Type B pancreatic cell (in vitro differentiated cells): ENCODE measurements at regions not wholly inside any gene's neighbourhood (a gene's known extent, or its start where the extent isn't known, plus 50 kb on each side); places are given as distances from the start of the nearest gene placed in this dataset.

Experiments
- DNase-seq: peaks from one replicate; pipeline ENCODE4 v3.0.0; 2021; ENCODE audit warnings: mixed read lengths; ENCODE audit not compliant: unreplicated experiment; ENCODE audit errors: extremely low spot score
- H3K27ac Mint-ChIP-seq: 2 replicates; pipeline ENCODE4 v1.8.0; 2021; ENCODE audit warnings: mild to moderate bottlenecking, mixed read lengths
- H3K27me3 Mint-ChIP-seq: 2 replicates; pipeline ENCODE4 v1.8.0; 2021; ENCODE audit warnings: mixed read lengths
- H3K36me3 Mint-ChIP-seq: 2 replicates; pipeline ENCODE4 v1.8.0; 2021; ENCODE audit warnings: mixed read lengths
- H3K4me1 Mint-ChIP-seq: one replicate; pipeline ENCODE4 v1.8.0; 2021; ENCODE audit warnings: mixed read lengths; ENCODE audit not compliant: unreplicated experiment
- H3K4me3 Mint-ChIP-seq: 2 replicates; pipeline ENCODE4 v1.8.0; 2021; ENCODE audit warnings: mild to moderate bottlenecking, mixed read lengths
- H3K9me3 Mint-ChIP-seq: 2 replicates; pipeline ENCODE4 v1.8.0; 2021; ENCODE audit warnings: mixed read lengths
- TF ChIP-seq, protein P1 (sequence below): fragments of 200-600 bp; sonication (generic); conservative IDR thresholded peaks from 2 replicates; pipeline ENCODE4 v1.5.0; 2021; ENCODE audit warnings: antibody characterized with exemption, mild to moderate bottlenecking

DNA sequence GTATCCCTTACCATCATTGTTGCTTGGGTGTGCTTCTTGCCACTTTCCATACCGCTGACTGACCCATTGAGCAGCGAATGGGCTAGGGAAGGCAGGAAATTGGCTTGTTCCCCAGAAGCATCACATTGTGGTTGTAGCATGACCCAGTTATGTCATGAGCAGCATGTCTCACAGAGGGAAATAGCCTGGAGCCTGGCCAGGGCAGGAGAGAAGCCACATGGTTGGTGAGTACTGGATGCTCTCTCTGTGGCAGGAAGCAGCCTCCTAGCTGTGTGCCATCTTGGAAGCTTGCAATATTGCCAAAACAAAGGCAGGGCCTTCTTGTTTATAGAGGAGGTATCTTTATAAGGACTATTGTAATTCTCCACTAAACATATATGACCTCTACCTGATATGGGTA, 482.6 kb downstream of the PIK3C3 start:
- TF ChIP-seq, protein P1, sequence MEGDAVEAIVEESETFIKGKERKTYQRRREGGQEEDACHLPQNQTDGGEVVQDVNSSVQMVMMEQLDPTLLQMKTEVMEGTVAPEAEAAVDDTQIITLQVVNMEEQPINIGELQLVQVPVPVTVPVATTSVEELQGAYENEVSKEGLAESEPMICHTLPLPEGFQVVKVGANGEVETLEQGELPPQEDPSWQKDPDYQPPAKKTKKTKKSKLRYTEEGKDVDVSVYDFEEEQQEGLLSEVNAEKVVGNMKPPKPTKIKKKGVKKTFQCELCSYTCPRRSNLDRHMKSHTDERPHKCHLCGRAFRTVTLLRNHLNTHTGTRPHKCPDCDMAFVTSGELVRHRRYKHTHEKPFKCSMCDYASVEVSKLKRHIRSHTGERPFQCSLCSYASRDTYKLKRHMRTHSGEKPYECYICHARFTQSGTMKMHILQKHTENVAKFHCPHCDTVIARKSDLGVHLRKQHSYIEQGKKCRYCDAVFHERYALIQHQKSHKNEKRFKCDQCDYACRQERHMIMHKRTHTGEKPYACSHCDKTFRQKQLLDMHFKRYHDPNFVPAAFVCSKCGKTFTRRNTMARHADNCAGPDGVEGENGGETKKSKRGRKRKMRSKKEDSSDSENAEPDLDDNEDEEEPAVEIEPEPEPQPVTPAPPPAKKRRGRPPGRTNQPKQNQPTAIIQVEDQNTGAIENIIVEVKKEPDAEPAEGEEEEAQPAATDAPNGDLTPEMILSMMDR: no peak
- no peaks in the 10 kb centered on the region for H3K36me3 Mint-ChIP-seq
- DNase-seq: no peak
- no peak overlapping the region for H3K4me3 Mint-ChIP-seq
- H3K27ac Mint-ChIP-seq: no peak overlapping the region
- H3K4me1 Mint-ChIP-seq: no peaks in the 10 kb centered on the region
- no peaks in the 10 kb centered on the region for H3K9me3 Mint-ChIP-seq
- H3K27me3 Mint-ChIP-seq: peaks cover 4% of the 10 kb centered on the region

GRCh38 chr18:42442656-42443055, 487.6 kb downstream of the PIK3C3 start:
- Mint-ChIP-seq H3K27me3 (no peaks in the 10 kb centered on the region), H3K27ac (no peak overlapping the region), H3K4me3 (no peak overlapping the region), H3K4me1 (peaks cover 4% of the 10 kb centered on the region), H3K36me3 (peaks cover 5% of the 10 kb centered on the region), H3K9me3 (no peaks in the 10 kb centered on the region)
- DNase-seq: no peak
- TF ChIP-seq, protein P1: no peak

DNA sequence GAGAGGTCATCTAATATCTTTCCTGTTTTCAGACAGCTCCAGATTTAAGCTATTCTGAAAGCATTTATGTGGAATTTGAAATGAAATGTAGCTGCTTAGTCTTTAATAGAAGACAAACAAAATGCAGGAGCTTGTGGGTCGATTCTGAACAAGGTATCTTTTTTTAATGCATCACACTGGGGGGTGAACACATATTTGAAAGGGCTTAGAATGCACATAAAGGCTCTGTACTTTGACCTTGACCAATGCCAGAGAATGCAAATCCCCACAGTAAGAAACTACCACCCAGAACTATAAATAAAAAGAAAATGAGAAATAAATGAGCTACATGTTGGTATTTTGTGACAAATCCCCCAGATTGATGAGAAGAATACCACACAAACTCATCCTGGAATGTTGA, 489.3 kb downstream of the PIK3C3 start:
- no peak for DNase-seq
- Mint-ChIP-seq H3K27me3 (no peaks in the 10 kb centered on the region), H3K27ac (no peak overlapping the region), H3K4me3 (no peak overlapping the region), H3K9me3 (peaks cover 8% of the 10 kb centered on the region), H3K4me1 (peaks cover 4% of the 10 kb centered on the region), H3K36me3 (peaks cover 8% of the 10 kb centered on the region)
- TF ChIP-seq, protein P1: no peak

DNA sequence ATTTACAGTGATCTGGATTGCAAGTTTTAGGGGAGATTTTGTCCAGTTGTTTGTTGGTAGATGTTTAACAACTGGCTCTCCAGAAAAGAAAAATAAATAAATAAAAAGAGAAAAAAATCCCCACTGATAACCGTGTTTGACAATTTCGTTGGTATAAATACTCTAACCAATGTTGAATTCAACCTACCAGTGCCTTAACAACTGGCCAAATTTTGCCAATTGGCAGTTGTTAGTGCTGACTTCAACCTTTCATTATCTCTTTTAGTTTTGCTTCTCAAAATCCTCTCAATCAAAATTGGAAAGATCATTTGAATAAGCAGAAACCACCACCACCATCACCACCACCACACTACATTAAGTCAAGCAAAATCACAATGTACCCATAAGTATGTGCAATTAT, 490.3 kb downstream of the PIK3C3 start:
- no peak for DNase-seq
- no peak overlapping the region for H3K4me3 Mint-ChIP-seq
- H3K27me3 Mint-ChIP-seq: no peaks in the 10 kb centered on the region
- peaks cover 4% of the 10 kb centered on the region for H3K4me1 Mint-ChIP-seq
- TF ChIP-seq, protein P1: no peak
- peaks cover 8% of the 10 kb centered on the region for H3K9me3 Mint-ChIP-seq
- H3K27ac Mint-ChIP-seq: no peak overlapping the region
- peaks cover 8% of the 10 kb centered on the region for H3K36me3 Mint-ChIP-seq

DNA sequence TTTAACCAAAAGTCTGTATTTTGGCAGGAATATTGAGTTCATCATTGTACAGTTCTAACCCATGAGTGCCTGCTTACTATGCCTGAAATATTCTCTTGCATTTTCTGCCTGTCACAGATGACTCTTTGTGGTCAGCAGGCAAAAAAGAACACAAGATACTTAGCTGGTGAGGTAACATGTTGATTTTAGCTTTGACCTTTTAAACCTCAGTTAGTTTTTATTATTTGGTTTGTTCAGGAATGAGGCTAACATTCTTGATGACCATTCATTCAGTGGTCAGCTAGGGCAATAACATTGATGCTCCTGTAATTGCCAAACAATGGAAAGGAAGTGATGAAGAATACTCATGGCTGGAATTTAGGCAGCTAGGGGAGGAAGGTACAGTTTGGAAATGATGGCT, 491.2 kb downstream of the PIK3C3 start:
- Mint-ChIP-seq H3K4me3 (no peak overlapping the region), H3K4me1 (peaks cover 4% of the 10 kb centered on the region), H3K27me3 (no peaks in the 10 kb centered on the region), H3K27ac (no peak overlapping the region), H3K9me3 (peaks cover 8% of the 10 kb centered on the region), H3K36me3 (peaks cover 8% of the 10 kb centered on the region)
- TF ChIP-seq, protein P1: no peak
- DNase-seq: no peak

DNA sequence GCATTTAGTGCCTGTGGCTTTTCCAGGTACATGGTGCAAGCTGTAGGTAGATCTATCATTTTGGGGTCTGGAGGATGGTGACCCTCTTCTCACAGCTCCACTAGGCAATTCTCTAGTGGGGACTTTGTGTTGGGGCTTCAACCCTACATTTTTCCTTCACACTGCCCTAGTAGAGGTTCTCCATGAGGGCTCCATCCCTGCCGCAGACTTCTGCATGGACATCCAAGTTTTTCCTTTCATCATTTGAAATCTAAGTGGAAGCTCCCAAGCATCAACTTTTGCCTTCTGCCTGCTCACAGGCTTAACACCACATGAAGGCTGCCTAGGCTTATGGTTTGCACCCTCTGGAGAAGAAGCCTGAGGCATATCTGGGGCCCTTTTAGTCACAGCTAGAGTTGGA, 492.7 kb downstream of the PIK3C3 start:
- no peak overlapping the region for H3K27ac Mint-ChIP-seq
- H3K9me3 Mint-ChIP-seq: peaks cover 8% of the 10 kb centered on the region
- H3K36me3 Mint-ChIP-seq: peaks cover 8% of the 10 kb centered on the region
- H3K4me3 Mint-ChIP-seq: no peak overlapping the region
- DNase-seq: no peak
- peaks cover 4% of the 10 kb centered on the region for H3K4me1 Mint-ChIP-seq
- no peaks in the 10 kb centered on the region for H3K27me3 Mint-ChIP-seq
- TF ChIP-seq, protein P1: no peak
